ENCODE measurements at regions not wholly inside any gene's neighbourhood (a gene's known extent, or its start where the extent isn't known, plus 50 kb on each side); places are given as distances from the start of the nearest gene placed in this dataset.

DNA sequence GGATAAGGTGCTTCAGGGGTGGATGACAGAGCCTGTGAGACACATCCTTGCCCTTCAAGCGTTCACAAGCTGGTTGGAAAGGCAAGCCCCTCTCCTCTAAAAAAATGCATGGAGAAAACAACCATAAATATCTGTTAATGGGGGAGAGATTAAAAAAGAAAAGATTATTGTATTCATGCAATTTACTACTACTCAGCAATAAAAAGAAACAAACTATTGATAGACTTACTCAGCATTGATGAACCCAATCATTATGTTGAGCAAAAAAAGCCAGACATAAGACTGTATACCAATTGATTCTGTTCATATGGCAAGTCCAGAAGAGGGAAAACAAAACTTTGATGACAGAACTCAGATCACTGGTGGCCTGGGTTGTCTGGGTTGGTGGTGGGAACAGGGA lies 138.7 kb upstream of the IRF2BP2 start:
- TF ChIP-seq, protein P1, sequence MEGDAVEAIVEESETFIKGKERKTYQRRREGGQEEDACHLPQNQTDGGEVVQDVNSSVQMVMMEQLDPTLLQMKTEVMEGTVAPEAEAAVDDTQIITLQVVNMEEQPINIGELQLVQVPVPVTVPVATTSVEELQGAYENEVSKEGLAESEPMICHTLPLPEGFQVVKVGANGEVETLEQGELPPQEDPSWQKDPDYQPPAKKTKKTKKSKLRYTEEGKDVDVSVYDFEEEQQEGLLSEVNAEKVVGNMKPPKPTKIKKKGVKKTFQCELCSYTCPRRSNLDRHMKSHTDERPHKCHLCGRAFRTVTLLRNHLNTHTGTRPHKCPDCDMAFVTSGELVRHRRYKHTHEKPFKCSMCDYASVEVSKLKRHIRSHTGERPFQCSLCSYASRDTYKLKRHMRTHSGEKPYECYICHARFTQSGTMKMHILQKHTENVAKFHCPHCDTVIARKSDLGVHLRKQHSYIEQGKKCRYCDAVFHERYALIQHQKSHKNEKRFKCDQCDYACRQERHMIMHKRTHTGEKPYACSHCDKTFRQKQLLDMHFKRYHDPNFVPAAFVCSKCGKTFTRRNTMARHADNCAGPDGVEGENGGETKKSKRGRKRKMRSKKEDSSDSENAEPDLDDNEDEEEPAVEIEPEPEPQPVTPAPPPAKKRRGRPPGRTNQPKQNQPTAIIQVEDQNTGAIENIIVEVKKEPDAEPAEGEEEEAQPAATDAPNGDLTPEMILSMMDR (IDR thresholded peaks at IDR 0.05; ENCODE audit: low read length): no peak
- no peak for TF ChIP-seq EZH2 (IDR thresholded peaks at IDR 0.05; ENCODE audit: borderline replicate concordance, low read length)
